ENCODE measurements at regions not wholly inside any gene's neighbourhood (a gene's known extent, or its start where the extent isn't known, plus 50 kb on each side); places are given as distances from the start of the nearest gene placed in this dataset.
A peak's percentile ranks its signal among the peaks of the same experiment; 100 is the strongest.

GRCh38 chr17:64787921-64788271, 125.8 kb upstream of the SMURF2 start:
- Histone ChIP-seq H3K4me2 (ENCODE audit: control insufficient read depth, extremely low read depth, insufficient read depth, low read depth, low read length) (no peak overlapping the region), H3K79me2 (ENCODE audit: control insufficient read depth, insufficient read depth, low read length) (no peaks in the 10 kb centered on the region), H3K36me3 (ENCODE audit: control insufficient read depth in 2 of 2, extremely low read depth in 1 of 2, insufficient read depth in 2 of 2, low read length in 2 of 2) (peaks cover 5 to 16% of the 10 kb centered on the region in 2 experiments), H2AFZ (ENCODE audit: control insufficient read depth, low read length) (no peak overlapping the region), H3K27me3 (ENCODE audit: control insufficient read depth, extremely low read depth, insufficient read depth, low read length) (no peaks in the 10 kb centered on the region), H4K20me1 (ENCODE audit: control insufficient read depth, extremely low read depth, insufficient read depth, low read length) (no peaks in the 10 kb centered on the region), H3K9me1 (ENCODE audit: control insufficient read depth, extremely low read depth, insufficient read depth, low read length) (no peaks in the 10 kb centered on the region), H3K9ac (ENCODE audit: control insufficient read depth, extremely low read depth, insufficient read depth, low read length) (no peak overlapping the region), H3K4me3 (ENCODE audit: control insufficient read depth in 2 of 3, extremely low read depth in 1 of 3, insufficient read depth in 2 of 3, low read depth in 1 of 3, low read length in 3 of 3) (no peak overlapping the region), H3K27ac (ENCODE audit: control insufficient read depth, insufficient read depth, low read length) (no peak overlapping the region), H3K9me3 (ENCODE audit: control insufficient read depth, low read depth, low read length) (no peaks in the 10 kb centered on the region), H3K4me1 (ENCODE audit: control insufficient read depth, extremely low read depth, insufficient read depth, low read length) (peaks cover 24% of the 10 kb centered on the region)
- DNase-seq (ENCODE audit: low read depth, low spot score) (no peak), FAIRE-seq (no peak)
- TF ChIP-seq CTCF (optimal IDR thresholded peaks at IDR 0.05 in 1 of 3, IDR thresholded peaks at IDR 0.05 in 1 of 3, conservative IDR thresholded peaks at IDR 0.05 in 1 of 3; ENCODE audit: extremely low read depth in 1 of 3, insufficient read depth in 2 of 3, low read length in 3 of 3) (no peak), EZH2 (IDR thresholded peaks at IDR 0.05; ENCODE audit: low read length) (no peak)
- dilution Hi-C loops (cut with MboI; ENCODE audit: extremely low pct_ligation_motif_present, low sequenced_read_pairs): no loop called here

GRCh38 chr17:64787255-64787920, 125.3 kb upstream of the SMURF2 start:
- peaks cover 5 to 16% of the 10 kb centered on the region in 2 experiments for H3K36me3 ChIP-seq (ENCODE audit: control insufficient read depth in 2 of 2, extremely low read depth in 1 of 2, insufficient read depth in 2 of 2, low read length in 2 of 2)
- no peak for FAIRE-seq
- H3K27ac ChIP-seq (ENCODE audit: control insufficient read depth, insufficient read depth, low read length): no peak overlapping the region

More at GRCh38 chr17:64787255-64787920, 125.3 kb upstream of the SMURF2 start:
- H3K4me3 ChIP-seq (ENCODE audit: control insufficient read depth in 2 of 3, extremely low read depth in 1 of 3, insufficient read depth in 2 of 3, low read depth in 1 of 3, low read length in 3 of 3): peak overlapping the region in 2 of 3 experiments; percentile 3 to 21
- no peaks in the 10 kb centered on the region for H4K20me1 ChIP-seq (ENCODE audit: control insufficient read depth, extremely low read depth, insufficient read depth, low read length)
- H3K79me2 ChIP-seq (ENCODE audit: control insufficient read depth, insufficient read depth, low read length): no peaks in the 10 kb centered on the region
- DNase-seq (ENCODE audit: low read depth, low spot score): no peak
- peak overlapping the region; percentile 9 for H3K4me2 ChIP-seq (ENCODE audit: control insufficient read depth, extremely low read depth, insufficient read depth, low read depth, low read length)
- no peak for TF ChIP-seq CTCF (optimal IDR thresholded peaks at IDR 0.05 in 1 of 3, IDR thresholded peaks at IDR 0.05 in 1 of 3, conservative IDR thresholded peaks at IDR 0.05 in 1 of 3; ENCODE audit: extremely low read depth in 1 of 3, insufficient read depth in 2 of 3, low read length in 3 of 3)
- TF ChIP-seq EZH2 (IDR thresholded peaks at IDR 0.05; ENCODE audit: low read length): no peak
- H2AFZ ChIP-seq (ENCODE audit: control insufficient read depth, low read length): no peak overlapping the region
- H3K4me1 ChIP-seq (ENCODE audit: control insufficient read depth, extremely low read depth, insufficient read depth, low read length): peaks cover 23% of the 10 kb centered on the region
- no peaks in the 10 kb centered on the region for H3K27me3 ChIP-seq (ENCODE audit: control insufficient read depth, extremely low read depth, insufficient read depth, low read length)
- dilution Hi-C loops (cut with MboI; ENCODE audit: extremely low pct_ligation_motif_present, low sequenced_read_pairs): no loop called here
- no peaks in the 10 kb centered on the region for H3K9me1 ChIP-seq (ENCODE audit: control insufficient read depth, extremely low read depth, insufficient read depth, low read length)
- H3K9ac ChIP-seq (ENCODE audit: control insufficient read depth, extremely low read depth, insufficient read depth, low read length): no peak overlapping the region
- H3K9me3 ChIP-seq (ENCODE audit: control insufficient read depth, low read depth, low read length): no peaks in the 10 kb centered on the region

Measured in keratinocyte (primary cell).